ENCODE measurements at regions not wholly inside any gene's neighbourhood (a gene's known extent, or its start where the extent isn't known, plus 50 kb on each side); places are given as distances from the start of the nearest gene placed in this dataset.
A peak's percentile ranks its signal among the peaks of the same experiment; 100 is the strongest.
"Not testable (repeated sequence)": the region's sequence is repeated elsewhere in the genome, so short reads cannot be mapped to it uniquely, and the experiment has no call there.

DNA sequence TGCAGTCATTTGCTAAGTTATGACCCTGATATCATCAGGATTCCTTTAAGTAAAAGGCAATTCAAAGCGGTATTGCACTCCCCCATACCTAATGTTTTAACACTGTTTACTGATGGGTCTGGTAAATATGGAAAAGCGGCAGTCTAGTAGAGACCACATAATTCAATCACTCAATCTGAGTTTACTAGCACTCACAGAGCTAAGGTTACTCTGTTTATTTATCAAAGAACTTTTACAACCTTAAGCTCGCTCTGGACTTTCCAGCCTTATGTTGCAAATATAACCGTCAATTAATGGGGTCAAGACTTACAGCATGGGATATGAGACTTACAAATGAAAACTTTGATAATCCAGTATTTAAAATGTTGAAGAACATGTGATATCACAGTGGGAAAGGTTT lies 124.5 kb upstream of the ZCCHC13 start:
- DNase-seq: no peak

DNA sequence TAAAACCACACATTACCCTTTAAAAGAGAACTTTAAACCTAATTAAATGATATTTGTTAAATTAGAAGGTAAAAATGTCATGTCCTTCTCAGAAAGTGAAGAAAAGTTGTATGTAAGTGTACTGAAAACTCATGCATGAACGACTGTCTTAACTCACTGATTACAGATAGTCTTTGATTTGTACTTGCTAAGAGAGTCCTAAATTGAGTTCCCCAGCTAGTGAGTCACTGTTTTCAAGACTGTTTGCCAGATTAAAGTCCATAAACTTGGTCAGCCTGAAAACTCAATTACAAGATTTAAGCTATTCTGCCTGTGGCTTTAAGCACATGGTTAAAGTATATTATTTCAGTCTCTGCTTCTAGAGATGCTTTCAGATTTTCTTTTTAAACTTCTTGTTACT lies 124.9 kb upstream of the ZCCHC13 start:
- DNase-seq: no peak

DNA sequence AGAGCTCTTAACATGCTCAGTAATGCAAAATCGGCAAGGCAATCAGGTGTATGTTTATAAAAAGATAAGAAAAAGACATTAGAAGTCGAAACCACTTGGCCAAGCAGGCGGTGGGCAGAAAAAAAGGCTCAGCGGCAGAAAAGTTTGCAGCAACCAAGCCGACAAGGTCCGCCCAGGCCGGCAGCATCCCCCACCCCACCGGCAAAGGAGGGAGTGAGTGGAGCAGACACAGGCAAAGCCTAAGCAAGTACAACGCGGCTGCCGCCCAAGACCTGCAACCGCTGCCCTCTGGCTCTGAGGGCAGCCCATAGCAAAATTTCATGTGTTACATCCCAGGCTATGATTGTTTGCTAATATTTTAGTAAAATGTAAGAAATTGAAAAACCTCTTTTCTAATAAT lies 125.4 kb upstream of the ZCCHC13 start:
- no peak for DNase-seq

DNA sequence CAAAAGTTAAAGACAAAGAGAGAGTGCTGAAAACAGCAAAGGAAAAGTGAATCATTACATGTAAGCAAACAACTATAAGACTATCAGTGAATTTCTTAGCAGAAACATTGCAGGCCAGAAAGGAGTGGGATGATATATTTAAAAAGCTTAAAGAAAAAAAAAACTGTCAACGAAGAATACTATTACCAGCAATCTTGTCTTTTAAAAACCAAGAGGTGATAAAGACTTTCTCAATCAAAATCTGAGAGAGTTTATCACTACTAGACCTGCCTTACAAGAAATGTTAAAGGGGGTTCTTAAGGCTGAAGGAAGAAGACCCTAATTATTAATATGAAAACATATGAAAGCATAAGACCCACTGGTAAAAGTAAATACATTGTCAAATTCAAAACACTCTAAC lies 132.5 kb upstream of the ZCCHC13 start:
- no peak for DNase-seq

DNA sequence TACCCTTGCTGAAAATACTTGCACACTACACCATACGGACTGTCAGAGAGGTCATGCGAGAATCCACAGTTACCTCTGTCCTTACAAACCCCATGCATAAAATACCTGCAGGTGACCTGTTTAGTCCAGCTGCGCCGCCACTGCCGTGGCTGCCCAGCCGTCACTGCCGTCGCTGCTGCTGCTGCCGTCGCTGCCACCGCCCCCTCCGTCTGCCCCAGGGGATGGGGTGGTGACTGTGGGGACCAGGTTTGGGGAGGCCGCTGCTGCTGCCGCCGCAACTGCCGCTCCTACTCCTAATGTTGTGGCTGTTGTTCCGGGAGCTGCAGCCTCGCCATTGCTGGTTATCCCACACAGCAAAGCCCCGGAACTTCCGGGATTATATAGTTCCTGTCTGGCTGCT lies 141.8 kb upstream of the ZCCHC13 start:
- no peak for DNase-seq

DNA sequence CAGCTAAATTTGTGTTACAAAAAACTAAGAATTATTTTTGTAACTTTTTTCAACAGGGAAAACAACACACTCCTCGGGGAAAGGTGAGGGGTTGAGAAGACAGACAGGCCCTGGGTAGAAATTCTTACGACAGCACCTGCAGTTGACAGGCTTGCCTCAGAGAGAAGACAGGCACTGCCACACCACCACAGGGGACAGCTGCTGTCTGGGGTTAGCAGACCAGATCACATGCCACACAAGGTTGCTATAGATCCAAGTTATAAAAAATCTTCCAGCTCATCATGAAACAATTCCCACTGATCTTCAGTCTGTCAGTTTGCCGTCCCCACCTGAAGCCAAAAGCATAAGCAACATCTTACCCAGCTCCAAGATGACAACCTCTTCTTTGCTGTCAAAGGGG lies 143.2 kb upstream of the ZCCHC13 start:
- no peak for DNase-seq

DNA sequence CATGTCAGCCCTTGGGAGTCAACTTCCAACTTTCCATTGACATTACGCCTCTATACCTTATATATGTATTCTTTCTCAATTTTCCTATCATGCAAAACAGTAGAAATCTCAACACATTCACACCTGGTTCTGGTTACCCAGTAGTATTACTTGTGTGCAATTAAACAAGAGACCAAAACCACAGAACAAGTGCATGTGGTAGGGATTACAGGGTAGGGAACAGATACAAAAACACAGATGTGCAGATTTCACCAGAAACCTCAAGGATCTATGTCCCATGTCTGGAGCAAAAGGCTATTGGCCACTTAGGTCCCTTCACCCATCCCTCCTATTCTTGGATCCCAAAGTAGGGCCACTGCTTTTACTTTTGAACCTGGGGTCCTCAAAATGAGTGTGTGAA lies 143.6 kb upstream of the ZCCHC13 start:
- DNase-seq: no peak

DNA sequence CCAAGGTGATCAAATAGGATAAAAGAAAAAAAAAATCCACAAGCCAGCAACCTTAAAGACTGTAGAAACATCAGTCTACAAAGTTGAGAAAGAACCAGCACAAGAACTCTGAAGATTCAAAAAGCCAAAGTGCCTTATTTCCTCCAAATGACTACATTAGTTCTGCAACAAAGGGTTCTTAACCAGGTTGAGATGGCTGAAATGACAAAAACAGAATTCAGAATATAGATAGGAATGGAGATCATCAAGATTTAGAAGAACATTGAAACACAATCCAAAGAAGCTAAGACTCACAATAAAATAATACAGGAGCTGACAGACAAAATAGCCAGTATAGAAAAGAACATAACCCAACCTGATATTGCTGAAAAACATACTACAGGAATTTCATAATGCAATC lies 156.5 kb upstream of the ZCCHC13 start:
- no peak for DNase-seq

DNA sequence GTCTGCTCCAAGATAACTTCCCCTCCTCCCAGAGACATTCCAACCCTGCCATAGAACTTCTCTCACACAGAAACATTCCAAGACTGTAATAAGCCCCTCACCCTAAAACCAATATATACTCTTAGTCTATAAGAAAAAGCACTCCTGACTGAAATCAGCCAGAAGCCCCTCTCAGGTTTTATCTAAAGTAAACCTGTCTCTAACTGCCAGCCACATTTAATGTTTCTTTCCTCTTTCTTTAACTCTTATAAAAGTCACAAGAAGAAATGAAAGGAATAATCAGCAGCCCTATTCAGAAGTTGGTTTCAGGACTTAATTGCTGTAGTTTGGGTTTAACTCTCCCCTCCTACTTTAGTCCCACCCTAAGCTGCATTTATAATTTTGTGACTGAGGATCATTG lies 165.0 kb upstream of the ZCCHC13 start:
- no peak for DNase-seq

DNA sequence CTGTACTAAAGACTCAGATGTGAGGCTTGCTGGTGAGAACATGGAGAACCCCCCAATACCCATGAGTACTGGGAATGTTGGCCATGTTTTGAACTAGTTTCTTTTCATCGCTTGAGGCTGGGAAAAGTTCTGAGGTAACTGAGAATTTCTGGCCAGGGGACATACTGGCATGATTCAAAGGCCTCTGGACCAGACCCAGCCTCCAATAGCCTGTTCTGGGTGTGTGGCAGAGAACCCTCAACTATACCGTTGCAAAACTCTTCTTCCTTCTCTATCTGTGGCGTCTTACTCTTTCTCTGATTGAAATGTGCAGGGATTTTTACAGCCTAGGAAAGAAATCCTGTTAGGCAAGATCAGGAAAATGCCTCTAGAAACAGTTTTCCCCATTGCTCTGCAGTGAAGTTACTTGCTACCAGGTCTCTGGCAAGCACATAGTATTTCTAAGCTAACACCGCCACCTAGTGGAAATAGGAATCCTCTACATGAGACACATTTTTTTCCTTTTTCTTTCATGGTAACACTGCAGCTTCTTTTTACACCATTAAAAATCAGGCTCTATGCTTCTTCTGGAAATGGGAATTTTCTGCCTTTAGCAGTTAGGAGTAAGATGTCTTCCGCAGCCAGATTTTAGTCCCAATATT lies 170.7 kb upstream of the ZCCHC13 start:
- peak; percentile 20 for DNase-seq

DNA sequence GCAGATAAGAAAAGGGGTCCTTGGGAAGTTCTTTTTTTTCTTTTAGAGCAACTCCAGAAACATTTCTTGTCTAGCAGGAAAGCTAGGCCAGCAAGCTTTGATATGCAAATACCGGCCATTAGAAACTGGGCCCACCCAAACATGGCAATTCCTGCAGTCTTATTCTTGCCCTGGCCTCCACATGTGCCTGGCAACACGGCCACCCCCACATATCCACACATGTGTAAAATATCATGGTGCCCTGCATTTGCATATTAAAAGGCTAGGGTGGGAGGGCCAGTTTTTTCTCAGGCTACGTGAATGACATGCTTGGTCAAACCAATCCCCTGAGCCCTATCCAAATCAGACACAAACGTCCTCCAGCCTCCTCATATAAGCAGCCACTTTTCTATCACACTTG lies 171.7 kb upstream of the ZCCHC13 start:
- no peak for DNase-seq

DNA sequence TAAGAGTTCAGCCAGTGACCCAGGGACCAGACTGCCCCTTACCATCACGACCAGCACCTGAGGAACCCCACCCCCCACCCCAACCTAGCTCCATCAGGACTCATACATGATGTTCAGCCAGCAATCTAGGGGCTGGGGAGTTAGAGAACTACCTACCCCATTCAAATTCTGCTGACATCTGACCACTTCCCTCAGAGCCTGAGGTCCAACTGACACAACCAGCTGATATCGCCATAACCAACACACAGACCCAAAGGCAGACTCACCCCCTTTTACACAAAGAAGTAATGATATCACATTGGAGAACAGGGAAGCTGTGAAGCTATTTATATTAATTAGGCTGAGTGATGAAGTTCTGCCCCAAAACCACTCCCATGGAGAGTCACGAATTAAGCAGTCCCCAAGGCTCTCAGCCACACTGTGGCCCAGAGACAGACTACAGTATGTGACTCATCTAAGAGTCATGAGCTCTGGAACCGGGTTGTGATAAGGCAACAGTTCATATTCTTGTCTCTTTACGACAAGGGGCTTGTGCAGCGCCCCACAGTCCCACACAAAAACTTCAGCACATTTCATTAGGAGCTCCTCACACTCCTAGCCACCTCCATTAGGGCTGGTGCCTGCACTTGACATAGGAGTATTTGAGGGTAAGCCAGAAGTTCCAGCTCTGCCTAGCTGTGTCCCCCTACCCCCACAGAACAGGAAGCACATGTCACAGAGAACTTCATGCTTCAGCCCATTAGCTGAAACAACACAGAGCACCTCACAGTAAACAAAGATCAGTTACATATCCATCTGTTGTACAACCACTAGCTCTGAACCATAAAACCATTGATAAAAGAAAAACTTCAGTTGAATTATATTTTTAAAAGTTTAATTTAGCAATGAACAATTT lies 184.7 kb upstream of the ZCCHC13 start:
- DNase-seq: no peak

DNA sequence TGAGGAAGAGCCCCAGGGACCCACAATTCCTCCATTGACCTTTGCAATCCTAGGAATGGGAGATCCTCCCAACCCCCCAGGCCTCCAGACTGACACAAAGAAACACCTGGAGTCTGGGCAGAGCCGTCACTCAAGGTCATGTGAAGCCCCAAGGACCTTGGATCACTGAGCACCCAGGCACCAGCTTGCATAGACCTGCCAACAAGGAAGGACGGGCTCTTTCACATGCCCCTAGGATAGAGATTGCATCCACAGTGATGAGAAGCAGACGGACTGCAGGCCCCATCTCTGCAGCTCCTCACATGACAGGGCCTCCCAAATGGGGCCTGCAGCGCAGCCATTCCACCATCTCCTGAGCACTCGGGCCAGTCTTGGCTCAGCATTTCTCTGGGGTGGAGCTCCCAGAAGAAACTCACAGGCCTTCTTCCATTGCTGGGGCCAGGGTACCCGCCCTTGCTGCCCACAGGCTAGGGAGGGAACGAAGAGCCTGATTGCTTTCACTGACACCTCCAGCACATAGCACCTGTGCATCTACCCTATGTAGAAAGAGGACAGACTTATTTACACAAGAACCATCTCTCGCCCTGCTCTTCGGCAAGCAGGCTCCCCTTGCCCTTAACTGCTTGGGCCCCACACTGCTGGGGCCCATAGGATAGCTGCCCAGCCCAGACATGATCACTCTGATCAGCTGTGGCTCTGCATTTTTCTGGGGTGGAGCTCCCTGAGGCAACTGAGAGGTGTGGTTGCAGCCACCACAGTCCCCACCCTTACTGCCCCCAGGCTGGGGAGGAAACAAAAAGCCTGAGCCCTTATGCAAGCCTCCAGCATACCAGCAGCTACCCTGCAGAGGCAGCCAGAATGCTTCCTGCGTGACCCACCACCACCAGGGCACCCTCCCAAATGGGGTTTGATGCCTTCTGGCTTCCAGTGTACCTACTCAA lies 185.7 kb upstream of the ZCCHC13 start:
- no peak for DNase-seq

DNA sequence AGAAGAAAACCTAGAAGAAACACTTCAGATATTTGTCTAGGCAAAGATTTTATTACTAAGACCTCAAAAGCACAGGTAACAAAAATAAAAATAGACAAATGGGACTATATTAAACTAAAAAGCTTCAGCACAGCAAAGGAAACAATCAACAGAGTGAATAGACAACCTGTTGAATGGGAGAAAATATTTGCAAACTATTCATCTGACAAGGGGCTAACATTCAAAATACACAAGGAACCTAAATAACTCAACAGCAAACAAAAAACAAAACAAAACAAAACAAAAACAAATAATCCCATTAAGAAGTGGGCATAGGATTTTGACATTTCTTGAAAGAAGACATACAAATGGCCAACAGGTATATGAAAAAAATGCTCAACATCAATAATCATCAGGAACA lies 192.7 kb upstream of the ZCCHC13 start:
- no peak for DNase-seq

DNA sequence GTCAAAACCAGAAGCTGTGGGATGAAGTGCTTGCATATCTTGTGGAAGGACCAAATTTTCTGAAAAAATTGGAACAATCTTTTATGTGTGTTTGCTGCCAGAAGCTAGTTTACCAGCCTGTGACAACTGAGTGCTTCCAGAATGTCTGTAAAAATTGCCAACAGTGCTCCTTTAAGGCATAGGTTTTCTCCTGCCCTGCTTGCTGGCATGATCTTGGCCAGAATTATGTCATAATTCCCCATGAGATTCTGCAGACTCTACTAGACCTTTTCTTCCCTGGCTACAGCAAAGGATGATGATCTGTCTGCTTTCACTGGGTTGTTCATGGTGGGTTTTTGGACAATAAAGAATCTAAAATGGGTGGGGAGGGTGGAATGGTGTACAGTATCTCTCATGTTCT lies 196.3 kb upstream of the ZCCHC13 start:
- DNase-seq: no peak

DNA sequence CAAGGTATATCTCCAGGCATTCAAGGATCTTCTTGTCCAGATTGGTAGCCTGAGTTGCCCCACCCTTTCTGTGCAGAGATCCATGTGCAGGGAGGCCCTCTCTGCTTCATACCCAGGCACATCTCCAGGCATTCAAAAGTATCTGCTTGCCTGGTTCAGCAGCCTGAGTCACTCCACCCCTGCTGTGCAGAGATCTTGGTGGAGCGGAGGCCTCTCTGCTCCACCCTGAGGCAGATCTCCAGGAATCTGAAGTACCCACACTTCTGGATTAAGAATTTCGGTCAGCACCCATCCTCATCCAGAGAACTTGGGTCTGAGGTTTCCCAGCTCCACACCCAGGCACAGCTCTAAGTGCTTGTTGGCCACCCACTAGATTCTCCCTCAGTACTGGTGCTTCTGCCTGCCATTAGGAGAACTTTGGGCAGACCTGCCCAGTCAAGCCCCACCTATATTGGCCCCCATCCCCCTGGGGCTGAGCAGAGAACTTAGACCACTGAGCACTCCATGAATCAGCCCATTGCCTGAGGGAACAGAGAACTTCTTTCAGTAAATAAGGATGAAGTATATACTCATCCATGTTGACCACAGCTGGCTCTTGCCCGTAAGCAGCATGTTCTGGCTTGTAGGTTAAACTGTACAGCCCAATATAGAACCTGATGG lies 199.5 kb upstream of the ZCCHC13 start:
- DNase-seq: no peak

DNA sequence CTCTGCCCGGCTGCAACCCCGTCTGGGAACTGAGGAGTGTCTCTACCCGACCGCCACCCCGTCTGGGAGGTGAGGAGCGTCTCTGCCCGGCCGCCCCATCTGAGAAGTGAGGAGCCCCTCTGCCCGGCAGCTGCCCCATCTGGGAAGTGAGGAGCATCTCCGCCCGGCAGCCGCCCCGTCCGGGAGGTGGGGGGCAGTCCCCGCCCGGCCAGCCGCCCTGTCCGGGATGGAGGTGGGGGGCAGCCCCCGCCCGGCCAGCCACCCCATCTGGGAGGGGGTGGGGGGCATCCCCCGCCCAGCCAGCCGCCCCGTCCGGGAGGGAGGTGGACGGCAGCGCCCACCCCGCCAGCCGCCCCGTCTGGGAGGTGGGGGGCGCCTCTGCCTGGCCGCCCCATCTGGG lies 205.6 kb upstream of the ZCCHC13 start:
- DNase-seq: not testable (repeated sequence)

DNA sequence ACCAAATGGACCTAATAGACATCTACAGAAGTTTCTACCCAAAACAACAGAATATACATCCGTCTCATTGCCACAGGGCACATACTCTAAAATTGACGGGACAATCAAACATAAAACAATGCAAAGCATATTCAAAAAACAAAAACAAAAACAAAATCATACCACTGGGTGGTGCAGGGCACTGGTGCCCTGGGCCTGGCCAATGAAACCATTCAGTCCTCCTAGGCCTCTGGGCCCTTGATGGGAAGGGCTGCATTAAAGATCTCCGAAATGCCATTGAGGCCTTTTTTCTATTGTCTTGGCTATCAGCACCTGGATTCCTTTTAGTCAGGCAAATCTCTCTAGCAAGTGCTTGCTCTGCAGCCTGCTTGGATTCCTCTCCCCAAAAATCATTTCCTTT lies 213.9 kb upstream of the ZCCHC13 start:
- no peak for DNase-seq

DNA sequence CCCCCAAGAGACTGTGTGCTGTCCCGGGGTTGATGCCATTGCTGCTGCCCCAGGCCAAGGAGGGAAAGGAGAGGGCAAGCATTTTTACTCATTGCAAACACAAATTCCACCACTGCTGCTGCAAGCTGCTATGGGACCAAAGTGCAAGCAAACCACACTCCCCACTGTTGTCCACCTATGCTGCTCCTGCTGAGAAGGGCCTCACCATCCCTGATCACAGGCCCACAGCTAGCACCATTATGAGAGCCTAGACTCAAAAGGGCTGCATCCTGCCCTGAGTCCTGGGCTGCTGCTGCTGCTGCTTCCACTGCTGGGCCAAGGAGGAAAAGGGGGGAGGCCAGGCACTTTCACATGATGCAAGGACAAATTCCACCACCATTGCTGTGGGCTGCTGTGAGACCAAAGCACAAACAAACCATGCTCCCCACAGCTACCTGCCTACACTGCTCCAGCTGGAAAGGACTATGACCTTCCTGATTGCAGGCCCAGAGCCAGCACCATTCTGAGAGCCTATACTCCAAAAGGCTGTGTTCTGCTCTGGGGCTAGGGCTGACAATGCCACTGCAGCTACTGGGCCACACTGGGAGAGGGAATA lies 218.2 kb upstream of the ZCCHC13 start:
- no peak for DNase-seq

DNA sequence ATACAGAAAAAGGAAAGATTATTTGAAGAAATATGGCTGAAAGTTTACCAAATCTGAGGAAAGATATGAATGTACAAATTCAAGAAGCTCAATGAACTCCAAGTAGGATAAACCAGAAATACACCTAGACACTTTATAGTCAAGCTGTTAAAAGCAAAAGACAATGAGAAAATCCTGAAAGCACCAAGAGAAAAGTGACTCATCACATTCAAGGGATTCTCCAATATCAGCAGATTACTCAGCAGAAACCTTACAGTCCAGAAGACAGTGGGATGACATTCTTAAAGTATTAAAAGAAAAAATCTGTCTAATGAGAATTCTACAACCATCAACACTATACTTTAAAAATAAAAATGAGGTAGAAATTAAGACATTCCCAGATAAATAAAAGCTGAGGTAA lies 223.8 kb upstream of the ZCCHC13 start:
- no peak for DNase-seq

DNA sequence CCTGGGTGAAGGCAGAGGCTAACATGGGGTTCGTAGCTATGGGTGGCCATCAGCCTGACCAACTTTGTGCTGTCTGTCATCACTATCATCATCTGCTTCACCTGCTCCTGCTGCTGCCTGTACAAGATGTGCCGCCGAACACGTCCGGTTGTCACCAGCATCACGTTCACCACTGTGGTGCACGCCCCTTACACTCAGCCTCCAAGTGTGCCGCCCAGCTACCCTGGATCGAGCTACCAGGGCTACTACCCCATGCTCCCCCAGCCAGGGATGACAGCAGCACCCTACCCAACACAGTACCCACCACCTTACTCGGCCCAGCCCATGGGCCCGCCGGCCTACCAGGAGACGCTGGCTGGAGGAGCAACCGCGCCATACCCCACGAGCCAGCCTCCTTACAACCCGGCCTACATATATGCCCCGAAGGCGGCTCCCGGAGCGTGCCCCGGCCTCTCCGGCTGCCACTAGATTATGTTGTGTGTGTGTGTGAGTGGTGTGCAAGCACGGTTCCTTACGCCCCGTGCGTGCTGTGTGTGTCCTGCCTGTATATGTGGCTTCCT lies 213.4 kb upstream of the XIST start:
- DNase-seq: no peak

Measured in NCI-H774 (cell line).